LNCaP clone FGC (cell line): ENCODE measurements at regions not wholly inside any gene's neighbourhood (a gene's known extent, or its start where the extent isn't known, plus 50 kb on each side); places are given as distances from the start of the nearest gene placed in this dataset.

Source experiments
- DNase-seq: peaks from one replicate; pipeline ENCODE4 v3.0.0-alpha.2; 2011; ENCODE audit warnings: low read depth
- H3K4me3 ChIP-seq: 2 replicates; pipeline ENCODE4 v1.5.1; 2011; ENCODE audit warnings: mild to moderate bottlenecking, low read depth, low read length, control low read depth
- CTCF ChIP-seq: IDR thresholded peaks from 2 replicates; pipeline ENCODE4 v1.5.1; 2012; ENCODE audit warnings: mild to moderate bottlenecking; ENCODE audit not compliant: control insufficient read depth, insufficient read depth; ENCODE audit errors: extremely low read depth

DNA sequence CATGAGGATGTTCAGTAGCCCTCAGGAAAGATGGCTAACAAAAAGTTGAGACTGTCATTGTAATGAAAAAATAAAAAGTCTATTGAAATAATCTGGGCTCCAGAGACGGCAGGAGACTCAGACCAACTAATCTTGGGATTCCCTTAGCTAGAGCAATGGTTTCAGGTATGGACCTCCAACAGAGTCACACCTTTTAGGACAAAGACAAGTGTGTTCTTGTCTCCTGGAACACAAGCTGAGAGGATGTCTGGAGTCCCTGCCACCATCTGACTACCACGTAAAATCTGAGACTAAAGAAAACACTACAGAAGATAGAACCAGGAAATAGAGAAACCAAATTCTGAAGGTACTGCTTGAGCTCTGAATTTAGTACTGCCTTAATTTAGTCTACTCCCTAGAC, 103.3 kb upstream of the RBBP8 start:
- no peak for TF ChIP-seq CTCF
- H3K4me3 ChIP-seq, result no peak overlapping the region
- DNase-seq, result no peak

- H3K4me3 ChIP-seq, result no peak overlapping the region
- TF ChIP-seq CTCF, result no peak
- no peak for DNase-seq
Observed at GRCh38 chr18:22830511-22830910, 102.6 kb upstream of the RBBP8 start.

GRCh38 chr18:22831441-22831904, 101.7 kb upstream of the RBBP8 start:
- no peak overlapping the region for H3K4me3 ChIP-seq
- TF ChIP-seq CTCF, result no peak
- peak; percentile 46 for DNase-seq

- H3K4me3 ChIP-seq, result no peak overlapping the region
- no peak for DNase-seq
- TF ChIP-seq CTCF, result no peak
Observed at GRCh38 chr18:22836932-22837331, 96.2 kb upstream of the RBBP8 start.

- no peak for DNase-seq
- H3K4me3 ChIP-seq, result no peak overlapping the region
- TF ChIP-seq CTCF, result no peak
Observed at GRCh38 chr18:22838221-22838620, 94.9 kb upstream of the RBBP8 start.

GRCh38 chr18:22838639-22839277, 94.4 kb upstream of the RBBP8 start:
- no peak for TF ChIP-seq CTCF
- H3K4me3 ChIP-seq, result no peak overlapping the region
- no peak for DNase-seq

DNA sequence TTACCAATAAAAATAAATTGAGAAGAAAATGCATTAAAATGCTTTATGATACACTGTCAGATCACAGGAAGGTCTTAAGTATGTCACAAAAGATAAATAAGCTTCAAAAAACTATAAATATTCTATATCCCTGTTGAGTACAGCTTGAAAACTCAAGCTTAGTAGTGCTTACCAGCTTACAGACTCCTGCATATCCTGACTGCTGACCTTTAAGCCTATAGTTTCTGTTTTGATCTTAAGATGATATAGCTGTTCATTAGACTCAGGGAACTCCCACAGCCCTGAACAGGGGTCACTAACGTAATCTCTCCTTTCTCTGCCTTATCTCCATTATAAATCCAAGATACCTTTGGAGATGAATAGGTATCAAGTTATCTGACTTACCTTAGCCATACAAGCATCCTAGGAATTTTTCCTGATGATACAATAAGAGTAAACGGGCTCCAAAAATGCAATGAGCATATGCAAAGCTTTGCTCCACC, 93.7 kb upstream of the RBBP8 start:
- no peak for TF ChIP-seq CTCF
- no peak overlapping the region for H3K4me3 ChIP-seq
- no peak for DNase-seq
